ENCODE measurements at regions not wholly inside any gene's neighbourhood (a gene's known extent, or its start where the extent isn't known, plus 50 kb on each side); places are given as distances from the start of the nearest gene placed in this dataset.

GRCh38 chr21:40985370-40985769, 138.4 kb upstream of the DSCAM start:
- no peak for TF ChIP-seq CTCF (IDR thresholded peaks at IDR 0.05)

- TF ChIP-seq CTCF (IDR thresholded peaks at IDR 0.05), result no peak
These were observed 143.4 kb upstream of the DSCAM start for GRCh38 chr21:40990366-40990765.

GRCh38 chr21:40997831-40998230, 150.9 kb upstream of the DSCAM start:
- TF ChIP-seq CTCF (IDR thresholded peaks at IDR 0.05), result no peak

- TF ChIP-seq CTCF (IDR thresholded peaks at IDR 0.05), result no peak
These were observed 153.9 kb upstream of the DSCAM start for GRCh38 chr21:41000838-41001237.

GRCh38 chr21:41006636-41007035, 159.7 kb upstream of the DSCAM start:
- TF ChIP-seq CTCF (IDR thresholded peaks at IDR 0.05), result no peak

- no peak for TF ChIP-seq CTCF (IDR thresholded peaks at IDR 0.05)
These were observed 159.6 kb upstream of the BACE2 start for GRCh38 chr21:41008351-41008750.

GRCh38 chr21:41008974-41009373, 159.0 kb upstream of the BACE2 start:
- TF ChIP-seq CTCF (IDR thresholded peaks at IDR 0.05), result no peak

- TF ChIP-seq CTCF (IDR thresholded peaks at IDR 0.05), result no peak
These were observed 158.4 kb upstream of the BACE2 start for GRCh38 chr21:41009398-41010100.

Measured in LNCAP (cell line).